ENCODE measurements at regions not wholly inside any gene's neighbourhood (a gene's known extent, or its start where the extent isn't known, plus 50 kb on each side); places are given as distances from the start of the nearest gene placed in this dataset.
"Not testable (repeated sequence)": the region's sequence is repeated elsewhere in the genome, so short reads cannot be mapped to it uniquely, and the experiment has no call there.

DNA sequence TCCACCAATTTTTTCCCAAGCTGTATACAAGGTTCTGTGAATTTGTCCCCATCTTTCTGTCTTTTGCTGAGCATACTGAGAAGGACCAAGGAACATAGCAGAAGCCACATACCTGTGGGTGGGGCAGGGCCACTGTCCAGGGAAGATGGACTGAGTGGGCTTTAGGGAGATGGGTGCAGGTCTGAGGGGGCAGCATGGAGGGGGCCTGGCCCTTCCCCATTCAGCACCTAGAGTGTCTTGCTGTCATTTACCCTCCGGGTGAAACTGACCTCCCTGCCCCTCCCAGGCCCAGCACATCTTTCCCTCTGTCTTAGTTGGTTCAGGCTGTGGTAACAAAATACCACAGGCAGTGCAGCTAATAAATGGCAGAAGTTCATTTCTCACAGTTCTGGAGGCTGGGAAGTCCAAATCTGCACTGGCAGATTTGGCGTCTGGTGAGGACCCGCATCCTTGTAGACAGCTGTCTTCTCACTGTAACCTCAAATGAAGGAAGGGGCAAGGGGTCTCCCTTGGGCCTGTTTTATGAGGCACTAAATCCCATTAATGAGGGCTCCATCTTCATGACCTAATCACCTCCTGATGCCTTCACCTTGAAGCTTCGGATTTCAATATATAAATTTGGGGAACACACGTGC is 180.0 kb upstream of the SMAD3 start:
- Histone ChIP-seq H2AFZ (ENCODE audit: low read length) (no peak overlapping the region), H3K4me3 (ENCODE audit: low read length) (no peak overlapping the region), H3K79me2 (ENCODE audit: low read length) (no peaks in the 10 kb centered on the region), H3F3A (ENCODE audit: insufficient read depth, low read length) (no peaks in the 10 kb centered on the region), H3K9me3 (replicated peaks; ENCODE audit: insufficient read depth, low read length) (no peaks in the 10 kb centered on the region), H3K9me2 (replicated peaks; ENCODE audit: insufficient read depth, low read length) (no peaks in the 10 kb centered on the region), H4K20me1 (ENCODE audit: insufficient read depth, low read length) (no peaks in the 10 kb centered on the region), H3K9ac (ENCODE audit: low read length) (no peak overlapping the region), H3K27ac (ENCODE audit: low read length) (no peak overlapping the region), H3K36me3 (replicated peaks; ENCODE audit: insufficient read depth, low read length) (no peaks in the 10 kb centered on the region), H3K27me3 (replicated peaks; ENCODE audit: insufficient read depth, low read length) (no peaks in the 10 kb centered on the region), H3K4me2 (ENCODE audit: low read depth, low read length) (no peak overlapping the region), H3K4me1 (ENCODE audit: low read length) (no peaks in the 10 kb centered on the region)
- TF ChIP-seq EZH2phosphoT487 (IDR thresholded peaks at IDR 0.05; ENCODE audit: low read length) = no peak
- TF ChIP-seq, protein P1, sequence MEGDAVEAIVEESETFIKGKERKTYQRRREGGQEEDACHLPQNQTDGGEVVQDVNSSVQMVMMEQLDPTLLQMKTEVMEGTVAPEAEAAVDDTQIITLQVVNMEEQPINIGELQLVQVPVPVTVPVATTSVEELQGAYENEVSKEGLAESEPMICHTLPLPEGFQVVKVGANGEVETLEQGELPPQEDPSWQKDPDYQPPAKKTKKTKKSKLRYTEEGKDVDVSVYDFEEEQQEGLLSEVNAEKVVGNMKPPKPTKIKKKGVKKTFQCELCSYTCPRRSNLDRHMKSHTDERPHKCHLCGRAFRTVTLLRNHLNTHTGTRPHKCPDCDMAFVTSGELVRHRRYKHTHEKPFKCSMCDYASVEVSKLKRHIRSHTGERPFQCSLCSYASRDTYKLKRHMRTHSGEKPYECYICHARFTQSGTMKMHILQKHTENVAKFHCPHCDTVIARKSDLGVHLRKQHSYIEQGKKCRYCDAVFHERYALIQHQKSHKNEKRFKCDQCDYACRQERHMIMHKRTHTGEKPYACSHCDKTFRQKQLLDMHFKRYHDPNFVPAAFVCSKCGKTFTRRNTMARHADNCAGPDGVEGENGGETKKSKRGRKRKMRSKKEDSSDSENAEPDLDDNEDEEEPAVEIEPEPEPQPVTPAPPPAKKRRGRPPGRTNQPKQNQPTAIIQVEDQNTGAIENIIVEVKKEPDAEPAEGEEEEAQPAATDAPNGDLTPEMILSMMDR (IDR thresholded peaks at IDR 0.05; ENCODE audit: low read length) = no peak
- no peak for TF ChIP-seq EZH2 (optimal IDR thresholded peaks at IDR 0.05; ENCODE audit: low read depth, low read length)
- no peak for DNase-seq

DNA sequence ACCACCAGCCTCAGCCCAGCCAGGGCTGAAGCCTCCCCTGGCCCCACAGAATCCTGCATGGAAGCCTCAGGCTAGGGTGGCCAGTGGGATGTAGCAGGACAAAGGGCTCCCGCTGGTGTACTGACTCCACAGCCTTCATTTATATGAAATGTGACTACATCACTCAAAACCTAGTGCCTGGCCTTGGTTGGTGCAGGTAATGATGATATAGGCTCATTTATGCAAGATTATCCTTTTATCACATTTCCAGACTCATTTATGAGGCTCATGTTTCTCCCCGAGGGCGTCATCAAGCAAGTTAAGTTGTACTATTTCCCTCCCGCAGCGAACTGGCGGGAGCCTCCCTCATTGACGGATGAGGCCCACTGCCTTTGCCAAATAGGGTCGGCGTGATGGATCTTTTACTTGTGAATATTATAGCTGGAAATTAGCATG is 179.1 kb upstream of the SMAD3 start:
- Histone ChIP-seq H3K36me3 (replicated peaks; ENCODE audit: insufficient read depth, low read length) (no peaks in the 10 kb centered on the region), H3K27me3 (replicated peaks; ENCODE audit: insufficient read depth, low read length) (no peaks in the 10 kb centered on the region), H3K4me1 (ENCODE audit: low read length) (no peaks in the 10 kb centered on the region), H4K20me1 (ENCODE audit: insufficient read depth, low read length) (no peaks in the 10 kb centered on the region), H3K9me3 (replicated peaks; ENCODE audit: insufficient read depth, low read length) (no peaks in the 10 kb centered on the region), H2AFZ (ENCODE audit: low read length) (no peak overlapping the region), H3K27ac (ENCODE audit: low read length) (no peak overlapping the region), H3K9me2 (replicated peaks; ENCODE audit: insufficient read depth, low read length) (no peaks in the 10 kb centered on the region), H3K4me2 (ENCODE audit: low read depth, low read length) (no peak overlapping the region), H3K9ac (ENCODE audit: low read length) (no peak overlapping the region), H3F3A (ENCODE audit: insufficient read depth, low read length) (no peaks in the 10 kb centered on the region), H3K4me3 (ENCODE audit: low read length) (no peak overlapping the region), H3K79me2 (ENCODE audit: low read length) (no peaks in the 10 kb centered on the region)
- TF ChIP-seq, protein P1 (IDR thresholded peaks at IDR 0.05; ENCODE audit: low read length) = no peak
- TF ChIP-seq EZH2 (optimal IDR thresholded peaks at IDR 0.05; ENCODE audit: low read depth, low read length) (no peak), EZH2phosphoT487 (IDR thresholded peaks at IDR 0.05; ENCODE audit: low read length) (no peak)
- no peak for DNase-seq

DNA sequence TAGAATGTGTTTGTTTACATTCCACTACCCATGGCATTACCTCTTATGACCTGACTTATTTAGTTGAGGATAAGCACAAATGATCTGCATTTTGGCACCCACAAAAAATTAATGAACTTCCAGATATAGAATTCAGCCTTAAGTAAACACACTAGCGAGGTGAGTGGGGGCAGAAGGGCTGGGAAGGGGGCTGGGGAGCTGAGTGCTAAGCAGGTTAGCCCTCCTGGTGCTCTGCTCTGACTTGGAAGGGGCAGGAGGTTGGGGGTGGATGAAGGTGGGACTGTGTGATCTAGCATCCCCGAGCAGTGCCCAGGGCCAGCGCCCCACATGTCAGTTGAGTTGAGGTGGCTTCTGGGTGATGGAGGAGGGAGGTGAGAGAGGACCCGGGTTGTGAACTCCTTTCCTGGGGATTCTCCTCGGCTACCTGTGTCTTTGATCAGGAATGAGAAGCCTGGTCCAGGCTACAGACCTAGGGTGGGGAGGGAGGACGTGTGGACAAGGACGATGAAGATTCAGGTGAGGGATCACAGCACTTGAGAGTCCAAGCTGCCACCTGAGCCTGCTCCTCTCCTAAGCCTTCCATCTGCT is 178.6 kb upstream of the SMAD3 start:
- Histone ChIP-seq H3K4me2 (ENCODE audit: low read depth, low read length) (no peak overlapping the region), H3K9me2 (replicated peaks; ENCODE audit: insufficient read depth, low read length) (no peaks in the 10 kb centered on the region), H3K9me3 (replicated peaks; ENCODE audit: insufficient read depth, low read length) (no peaks in the 10 kb centered on the region), H4K20me1 (ENCODE audit: insufficient read depth, low read length) (no peaks in the 10 kb centered on the region), H3K4me1 (ENCODE audit: low read length) (no peaks in the 10 kb centered on the region), H3K79me2 (ENCODE audit: low read length) (no peaks in the 10 kb centered on the region), H3K36me3 (replicated peaks; ENCODE audit: insufficient read depth, low read length) (no peaks in the 10 kb centered on the region), H3K4me3 (ENCODE audit: low read length) (no peak overlapping the region), H2AFZ (ENCODE audit: low read length) (no peak overlapping the region), H3K27me3 (replicated peaks; ENCODE audit: insufficient read depth, low read length) (no peaks in the 10 kb centered on the region), H3K9ac (ENCODE audit: low read length) (no peak overlapping the region), H3F3A (ENCODE audit: insufficient read depth, low read length) (no peaks in the 10 kb centered on the region), H3K27ac (ENCODE audit: low read length) (no peak overlapping the region)
- no peak for DNase-seq
- TF ChIP-seq EZH2 (optimal IDR thresholded peaks at IDR 0.05; ENCODE audit: low read depth, low read length) = no peak
- TF ChIP-seq EZH2phosphoT487 (IDR thresholded peaks at IDR 0.05; ENCODE audit: low read length) = no peak
- TF ChIP-seq, protein P1 (IDR thresholded peaks at IDR 0.05; ENCODE audit: low read length) = no peak

DNA sequence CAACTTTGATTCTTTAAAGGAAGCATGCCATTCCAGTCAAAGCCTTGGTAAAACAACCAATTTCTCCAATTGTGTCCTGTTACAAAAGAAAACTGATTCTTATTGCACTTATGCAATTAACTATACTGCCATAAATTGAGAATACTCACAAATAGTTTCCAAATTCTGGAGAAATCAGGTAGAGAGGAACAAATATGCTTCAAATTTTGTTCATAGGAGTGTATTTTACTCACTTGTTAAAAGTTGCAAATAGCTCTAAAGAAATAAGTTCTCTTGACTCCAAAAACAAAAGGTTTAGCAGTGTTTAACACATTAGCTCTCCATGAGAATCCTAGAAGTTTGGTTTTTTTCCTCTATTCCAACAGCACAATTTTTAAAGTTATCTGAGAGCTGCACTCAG is 176.1 kb upstream of the SMAD3 start:
- H3K9me2 ChIP-seq (replicated peaks; ENCODE audit: insufficient read depth, low read length); H3K27me3 ChIP-seq (replicated peaks; ENCODE audit: insufficient read depth, low read length); H3F3A ChIP-seq (ENCODE audit: insufficient read depth, low read length); H3K27ac ChIP-seq (ENCODE audit: low read length); H3K79me2 ChIP-seq (ENCODE audit: low read length); H3K9ac ChIP-seq (ENCODE audit: low read length); H3K4me3 ChIP-seq (ENCODE audit: low read length); H3K36me3 ChIP-seq (replicated peaks; ENCODE audit: insufficient read depth, low read length); DNase-seq; H2AFZ ChIP-seq (ENCODE audit: low read length); H3K4me2 ChIP-seq (ENCODE audit: low read depth, low read length); H3K9me3 ChIP-seq (replicated peaks; ENCODE audit: insufficient read depth, low read length); H4K20me1 ChIP-seq (ENCODE audit: insufficient read depth, low read length); H3K4me1 ChIP-seq (ENCODE audit: low read length): not testable (repeated sequence)

All from MM.1S (cell line).